ENCODE measurements at regions not wholly inside any gene's neighbourhood (a gene's known extent, or its start where the extent isn't known, plus 50 kb on each side); places are given as distances from the start of the nearest gene placed in this dataset.

DNA sequence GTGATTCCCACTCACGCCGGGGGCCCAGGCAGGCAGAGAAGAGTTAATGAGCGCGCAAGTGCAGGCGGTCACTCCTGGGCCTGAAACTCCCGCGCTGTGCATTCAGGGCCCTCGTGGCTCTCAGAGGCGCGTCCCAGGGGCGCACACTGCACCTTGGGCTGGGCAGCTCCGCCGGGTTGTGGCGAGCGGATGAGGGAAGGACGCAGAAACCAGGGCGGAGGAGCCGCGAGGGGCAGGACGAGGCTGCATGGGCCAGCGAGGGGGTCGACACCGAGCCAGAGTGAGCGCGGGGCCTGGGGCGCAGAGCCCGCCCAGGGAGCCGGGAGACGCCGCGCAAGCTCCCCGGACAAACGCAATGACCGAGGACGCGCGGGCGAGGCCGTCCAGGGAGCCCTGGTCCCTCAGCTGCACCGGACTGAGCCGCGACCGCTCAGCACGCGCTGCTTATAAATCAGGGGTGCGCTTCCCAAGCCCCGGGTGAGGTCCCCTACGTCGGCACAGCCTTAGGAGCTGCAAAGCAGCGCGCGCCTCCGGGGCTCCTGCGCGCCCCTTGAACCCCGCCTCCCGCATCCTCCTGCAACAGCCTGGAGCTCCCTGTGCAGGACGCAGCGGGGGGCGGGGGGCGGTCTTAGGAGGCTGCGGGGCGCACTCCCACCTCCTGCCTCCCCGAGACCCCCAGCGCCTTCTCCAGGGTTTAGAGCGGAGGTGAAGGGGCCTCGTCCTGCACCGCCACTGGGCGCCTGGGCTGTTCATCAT, 180.2 kb upstream of the ALKAL2 start:
- TF ChIP-seq CREB5 (CRISPR knock-in tag; IDR thresholded peaks at IDR 0.05; ENCODE audit: low read depth) (no peak), RARB (CRISPR knock-in tag; IDR thresholded peaks at IDR 0.05) (no peak), TSHZ2 (CRISPR knock-in tag; IDR thresholded peaks at IDR 0.05) (no peak), ZFP30 (CRISPR knock-in tag; IDR thresholded peaks at IDR 0.05) (no peak), ZFP3 (CRISPR knock-in tag; IDR thresholded peaks at IDR 0.05) (no peak), ARNTL (CRISPR knock-in tag; IDR thresholded peaks at IDR 0.05; ENCODE audit: borderline replicate concordance, low read depth) (no peak)
- TF ChIP-seq, protein P1, sequence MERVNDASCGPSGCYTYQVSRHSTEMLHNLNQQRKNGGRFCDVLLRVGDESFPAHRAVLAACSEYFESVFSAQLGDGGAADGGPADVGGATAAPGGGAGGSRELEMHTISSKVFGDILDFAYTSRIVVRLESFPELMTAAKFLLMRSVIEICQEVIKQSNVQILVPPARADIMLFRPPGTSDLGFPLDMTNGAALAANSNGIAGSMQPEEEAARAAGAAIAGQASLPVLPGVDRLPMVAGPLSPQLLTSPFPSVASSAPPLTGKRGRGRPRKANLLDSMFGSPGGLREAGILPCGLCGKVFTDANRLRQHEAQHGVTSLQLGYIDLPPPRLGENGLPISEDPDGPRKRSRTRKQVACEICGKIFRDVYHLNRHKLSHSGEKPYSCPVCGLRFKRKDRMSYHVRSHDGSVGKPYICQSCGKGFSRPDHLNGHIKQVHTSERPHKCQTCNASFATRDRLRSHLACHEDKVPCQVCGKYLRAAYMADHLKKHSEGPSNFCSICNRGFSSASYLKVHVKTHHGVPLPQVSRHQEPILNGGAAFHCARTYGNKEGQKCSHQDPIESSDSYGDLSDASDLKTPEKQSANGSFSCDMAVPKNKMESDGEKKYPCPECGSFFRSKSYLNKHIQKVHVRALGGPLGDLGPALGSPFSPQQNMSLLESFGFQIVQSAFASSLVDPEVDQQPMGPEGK (CRISPR knock-in tag; IDR thresholded peaks at IDR 0.05; ENCODE audit: borderline replicate concordance), result no peak
